LNCaP clone FGC (cell line): ENCODE measurements at regions not wholly inside any gene's neighbourhood (a gene's known extent, or its start where the extent isn't known, plus 50 kb on each side); places are given as distances from the start of the nearest gene placed in this dataset.

Source experiments
- DNase-seq: peaks from one replicate; pipeline ENCODE4 v3.0.0-alpha.2; 2011; ENCODE audit warnings: low read depth
- H3K4me3 ChIP-seq: 2 replicates; pipeline ENCODE4 v1.5.1; 2011; ENCODE audit warnings: mild to moderate bottlenecking, low read depth, low read length, control low read depth
- TF ChIP-seq, protein P1 (sequence below): IDR thresholded peaks from 2 replicates; pipeline ENCODE4 v1.5.1; 2012; ENCODE audit warnings: mild to moderate bottlenecking; ENCODE audit not compliant: control insufficient read depth, insufficient read depth; ENCODE audit errors: extremely low read depth

DNA sequence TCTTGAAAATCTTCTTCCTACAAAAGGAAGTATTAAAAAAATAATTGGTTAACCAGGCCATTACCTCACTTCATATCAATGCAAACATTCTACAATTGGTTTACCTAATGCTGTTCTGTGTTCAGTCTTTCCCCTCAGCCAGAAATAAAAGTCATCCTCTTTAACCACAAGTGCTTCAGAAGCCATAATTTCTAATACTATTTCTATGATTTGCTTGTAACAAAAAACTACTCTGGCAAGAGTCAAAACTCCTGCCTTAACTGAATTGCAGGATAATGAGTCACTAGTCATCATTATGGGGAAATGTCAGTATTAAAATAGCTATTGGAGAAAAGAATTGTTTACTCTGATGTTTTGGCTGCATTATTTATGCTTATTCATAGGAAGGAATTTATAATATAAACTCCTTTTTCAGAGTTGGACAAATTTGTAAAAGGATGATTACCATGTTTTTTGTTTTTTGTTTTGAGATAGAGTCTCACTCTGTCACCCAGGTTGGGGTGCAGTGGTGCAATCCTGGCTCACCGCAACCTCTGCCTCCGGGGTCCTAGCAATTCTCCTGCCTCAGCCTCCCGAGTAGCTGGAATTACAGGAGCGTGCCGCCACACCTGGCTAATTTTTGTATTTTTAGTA, 55.5 kb upstream of the ODAD2 start:
- TF ChIP-seq, protein P1, sequence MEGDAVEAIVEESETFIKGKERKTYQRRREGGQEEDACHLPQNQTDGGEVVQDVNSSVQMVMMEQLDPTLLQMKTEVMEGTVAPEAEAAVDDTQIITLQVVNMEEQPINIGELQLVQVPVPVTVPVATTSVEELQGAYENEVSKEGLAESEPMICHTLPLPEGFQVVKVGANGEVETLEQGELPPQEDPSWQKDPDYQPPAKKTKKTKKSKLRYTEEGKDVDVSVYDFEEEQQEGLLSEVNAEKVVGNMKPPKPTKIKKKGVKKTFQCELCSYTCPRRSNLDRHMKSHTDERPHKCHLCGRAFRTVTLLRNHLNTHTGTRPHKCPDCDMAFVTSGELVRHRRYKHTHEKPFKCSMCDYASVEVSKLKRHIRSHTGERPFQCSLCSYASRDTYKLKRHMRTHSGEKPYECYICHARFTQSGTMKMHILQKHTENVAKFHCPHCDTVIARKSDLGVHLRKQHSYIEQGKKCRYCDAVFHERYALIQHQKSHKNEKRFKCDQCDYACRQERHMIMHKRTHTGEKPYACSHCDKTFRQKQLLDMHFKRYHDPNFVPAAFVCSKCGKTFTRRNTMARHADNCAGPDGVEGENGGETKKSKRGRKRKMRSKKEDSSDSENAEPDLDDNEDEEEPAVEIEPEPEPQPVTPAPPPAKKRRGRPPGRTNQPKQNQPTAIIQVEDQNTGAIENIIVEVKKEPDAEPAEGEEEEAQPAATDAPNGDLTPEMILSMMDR, result no peak
- no peak overlapping the region for H3K4me3 ChIP-seq
- DNase-seq, result no peak

DNA sequence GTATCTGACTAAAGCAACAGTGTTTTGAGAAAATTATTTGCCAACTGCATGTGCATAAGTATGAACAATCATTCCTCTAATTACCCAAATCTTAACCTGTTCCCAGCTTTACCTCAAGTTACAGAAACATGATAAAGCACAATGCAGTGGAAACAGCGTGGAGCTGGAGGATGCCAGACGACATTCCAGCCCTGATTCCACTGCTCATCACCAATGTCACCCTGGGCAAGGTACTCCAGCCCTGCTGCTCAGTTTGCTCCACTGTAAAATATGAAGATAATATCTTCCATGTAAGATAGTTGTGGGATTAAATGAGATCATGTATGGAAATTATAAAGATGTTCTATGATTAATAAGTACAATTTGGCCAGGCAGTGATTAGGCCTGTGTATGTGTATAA, 50.4 kb upstream of the ODAD2 start:
- DNase-seq, result no peak
- H3K4me3 ChIP-seq, result no peak overlapping the region
- TF ChIP-seq, protein P1, result no peak
